SK-N-SH (cell line): ENCODE measurements at regions not wholly inside any gene's neighbourhood (a gene's known extent, or its start where the extent isn't known, plus 50 kb on each side); places are given as distances from the start of the nearest gene placed in this dataset.

ENCODE experiments used
- CTCF ChIA-PET: fragments of 300-600, 350-600 bp; formaldehyde crosslinking; extraction: SDS; loops from one replicate; lab custom pipeline; 2021; lab: Yijun Ruan, JAX
- POLR2A ChIA-PET: fragments of 350-600 bp; sonication (Branson Sonifier 250); formaldehyde crosslinking; extraction: SDS; loops from one replicate; lab custom pipeline; 2020; ENCODE audit warnings: antibody characterized with exemption, inconsistent platforms; lab: Yijun Ruan, JAX
- DNase-seq: peaks from one replicate; pipeline ENCODE4 v3.0.0; 2012
- H2AFZ ChIP-seq: fragments of 200-600 bp; sonication (generic); 2 replicates; pipeline ENCODE4 v1.8.1; 2016; ENCODE audit warnings: antibody characterized with exemption, mild to moderate bottlenecking, low read depth
- H3F3A ChIP-seq: fragments of 200-600 bp; sonication (generic); replicated peaks from 2 replicates; pipeline ENCODE3; 2016; ENCODE audit warnings: antibody characterized with exemption, mild to moderate bottlenecking; ENCODE audit not compliant: insufficient read depth
- H3K27ac ChIP-seq, 2 experiments: fragments of 200-500 bp in 1 of 2; fragments of 200-600 bp in 1 of 2; sonication (Bioruptor generic) in 1 of 2; sonication (generic), shearing (Covaris generic) in 1 of 2; 2 replicates each; pipeline versions ENCODE4 v1.5.1 to v1.6.1; 2014 to 2016; ENCODE audit warnings: low read depth in 2 of 2, inconsistent platforms in 1 of 2, low read length in 1 of 2, mild to moderate bottlenecking in 1 of 2, mixed read lengths in 1 of 2
- H3K27me3 ChIP-seq: fragments of 200-600 bp; sonication (generic), shearing (Covaris generic); 2 replicates; pipeline ENCODE4 v1.6.1; 2016; ENCODE audit warnings: mixed run types; ENCODE audit not compliant: insufficient read depth
- H3K36me3 ChIP-seq, 2 experiments: fragments of 200-500 bp in 1 of 2; fragments of 200-600 bp in 1 of 2; sonication (Bioruptor generic) in 1 of 2; sonication (generic) in 1 of 2; replicated peaks in 1 of 2; 2 replicates each; pipeline versions ENCODE3 to v1.5.1; 2014 to 2016; ENCODE audit warnings: low read length in 1 of 2, mild to moderate bottlenecking in 1 of 2; ENCODE audit not compliant: insufficient read depth in 2 of 2, control insufficient read depth in 1 of 2
- H3K4me1 ChIP-seq, 2 experiments: fragments of 200-500 bp in 1 of 2; fragments of 200-600 bp in 1 of 2; sonication (Bioruptor generic) in 1 of 2; sonication (generic), shearing (Covaris generic) in 1 of 2; 2 replicates each; pipeline versions ENCODE4 v1.5.1 to v1.6.1; 2014 to 2016; ENCODE audit warnings: low read depth in 1 of 2, low read length in 1 of 2, mixed run types in 1 of 2; ENCODE audit not compliant: insufficient read depth in 2 of 2, control insufficient read depth in 1 of 2
- H3K4me2 ChIP-seq: fragments of 200-600 bp; sonication (generic), shearing (Covaris generic); 2 replicates; pipeline ENCODE4 v1.6.1; 2017; ENCODE audit warnings: mixed run types
- H3K4me3 ChIP-seq, 2 experiments: fragments of 200-500 bp in 1 of 2; fragments of 200-600 bp in 1 of 2; sonication (Bioruptor generic) in 1 of 2; sonication (generic), shearing (Covaris generic) in 1 of 2; 2 replicates each; pipeline versions ENCODE4 v1.5.1 to v1.8.1; 2014 to 2016; ENCODE audit warnings: low read depth in 2 of 2, inconsistent platforms in 1 of 2, low read length in 1 of 2, mild to moderate bottlenecking in 1 of 2, mixed read lengths in 1 of 2, moderate library complexity in 1 of 2
- H3K79me2 ChIP-seq: fragments of 200-600 bp; sonication (generic); 2 replicates; pipeline ENCODE4 v1.8.1; 2017; ENCODE audit warnings: mild to moderate bottlenecking; ENCODE audit not compliant: insufficient read depth
- H3K9ac ChIP-seq: fragments of 200-600 bp; sonication (generic); 2 replicates; pipeline ENCODE4 v1.6.1; 2017; ENCODE audit warnings: mixed run types
- H3K9me2 ChIP-seq: fragments of 200-600 bp; sonication (generic); 2 replicates; pipeline ENCODE4 v1.6.1; 2017; ENCODE audit warnings: mixed run types
- H3K9me3 ChIP-seq: fragments of 200-600 bp; sonication (generic); 2 replicates; pipeline ENCODE4 v1.6.1; 2017; ENCODE audit warnings: mixed run types, mild to moderate bottlenecking, moderate library complexity
- H4K20me1 ChIP-seq: fragments of 200-600 bp; sonication (generic); 2 replicates; pipeline ENCODE4 v1.6.1; 2017; ENCODE audit warnings: mild to moderate bottlenecking, mixed run types; ENCODE audit not compliant: insufficient read depth
- EP300 ChIP-seq, 2 experiments: IDR thresholded peaks; 2 replicates each; pipeline versions ENCODE4 v1.4.0 to v1.6.1; 2012; ENCODE audit warnings: borderline replicate concordance in 1 of 2, low read depth in 1 of 2, low read length in 1 of 2
- GATA2 ChIP-seq: sonication (generic); formaldehyde crosslinking; IDR thresholded peaks from 2 replicates; pipeline ENCODE4 v1.5.0; 2020; ENCODE audit warnings: mild to moderate bottlenecking, missing genetic modification reagents
- IRF3 ChIP-seq: fragments of 150-350 bp; IDR thresholded peaks from 2 replicates; pipeline ENCODE4 v1.6.1; 2016; ENCODE audit warnings: mild to moderate bottlenecking, low read depth, low read length
- JUND ChIP-seq: IDR thresholded peaks from 2 replicates; pipeline ENCODE4 v1.4.0; 2012
- NFIC ChIP-seq: IDR thresholded peaks from 2 replicates; pipeline ENCODE4 v1.4.0; 2012; ENCODE audit warnings: borderline replicate concordance
- NRF1 ChIP-seq: IDR thresholded peaks from 2 replicates; pipeline ENCODE4 v1.6.1; 2012; ENCODE audit warnings: low read depth, mild to moderate bottlenecking, low read length
- POLR2AphosphoS5 ChIP-seq: IDR thresholded peaks from 2 replicates; pipeline ENCODE4 v1.6.1; 2012; ENCODE audit warnings: low read depth, low read length
- RFX5 ChIP-seq: IDR thresholded peaks from 2 replicates; pipeline ENCODE4 v1.6.1; 2012; ENCODE audit warnings: mild to moderate bottlenecking, improper control_type of control experiment, low read length
- SIN3A ChIP-seq: IDR thresholded peaks from 2 replicates; pipeline ENCODE4 v1.6.1; 2012; ENCODE audit warnings: low read depth, mild to moderate bottlenecking, low read length, moderate library complexity, borderline replicate concordance
- TCF12 ChIP-seq: IDR thresholded peaks from 2 replicates; pipeline ENCODE4 v1.4.0; 2012
- TEAD4 ChIP-seq: IDR thresholded peaks from 2 replicates; pipeline ENCODE4 v1.4.0; 2012; ENCODE audit warnings: mild to moderate bottlenecking, borderline replicate concordance; ENCODE audit not compliant: insufficient read depth
- USF1 ChIP-seq: IDR thresholded peaks from 2 replicates; pipeline ENCODE4 v1.4.0; 2012; ENCODE audit warnings: low read depth, borderline replicate concordance
- YY1 ChIP-seq: IDR thresholded peaks from 2 replicates; pipeline ENCODE4 v1.4.0; 2012; ENCODE audit warnings: low read depth, mild to moderate bottlenecking
- ZBTB33 ChIP-seq: IDR thresholded peaks from 2 replicates; pipeline ENCODE4 v1.4.0; 2012; ENCODE audit warnings: low read depth, borderline replicate concordance
- WGBS: methylation state at CpG from one replicate; pipeline ENCODE4 v1.1.6; 2017; ENCODE audit warnings: low lambda C conversion rate; 5-methylcytosine and 5-hydroxymethylcytosine counted together

DNA sequence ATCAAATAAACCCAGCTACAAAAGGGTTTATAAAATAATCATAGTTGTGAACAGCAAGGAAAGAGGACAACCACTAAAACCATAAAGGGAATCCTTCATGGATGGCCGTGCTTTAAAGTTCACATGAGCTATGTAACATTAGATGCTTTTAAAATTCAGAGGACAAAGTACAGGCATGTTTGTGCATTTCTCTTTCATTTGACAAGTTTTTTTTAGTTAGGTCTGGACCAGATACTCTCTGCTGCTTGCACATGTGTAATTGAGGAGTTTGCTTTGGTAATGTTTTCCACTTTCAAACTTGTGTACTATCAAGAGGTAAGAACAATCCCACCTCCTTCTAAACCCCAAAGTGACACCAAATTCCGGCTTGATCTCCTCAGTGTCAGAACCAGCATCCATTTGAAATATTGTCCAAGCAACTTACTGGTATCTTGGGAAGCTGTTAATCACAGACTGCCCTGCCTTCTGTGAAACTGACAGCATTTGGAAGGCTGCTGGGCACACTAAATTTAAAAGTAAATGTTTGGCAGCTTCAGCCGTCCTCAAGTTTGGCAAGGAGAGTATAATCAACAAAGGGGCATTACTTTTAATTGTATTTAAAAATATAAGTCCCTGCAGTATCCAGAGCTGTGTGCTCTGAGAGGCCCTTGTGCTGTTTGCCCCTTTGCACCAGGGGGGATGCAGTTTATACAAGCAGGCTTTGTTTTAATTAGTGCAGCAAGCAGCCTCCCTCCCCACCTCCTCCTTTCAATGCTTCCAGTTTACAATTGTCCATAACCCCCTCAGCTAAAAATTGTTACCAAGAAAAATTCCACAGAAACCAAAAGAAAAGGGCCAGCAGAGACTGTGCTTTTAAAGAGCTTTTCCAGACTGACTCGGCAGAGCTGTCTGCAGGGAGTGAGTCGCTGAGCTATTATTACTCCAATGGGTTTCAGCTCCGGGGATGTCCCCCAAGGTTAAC is 328.3 kb upstream of the MPDZ start:
- CTCF ChIA-PET: interaction anchor here (0.9 to 1.8 kb wide), 3 partner anchors 9 to 826 kb away, joined by 3 to 6 read pairs (median 3); no protein-coding TSS in a partner anchor
- Histone ChIP-seq H3K9me2 (no peaks in the 10 kb centered on the region), H3K4me3 (peak overlapping the region in 1 of 2 experiments; percentile 21; a peak in 2 of 4 replicates), H3K4me1 (peaks cover 6 to 11% of the 10 kb centered on the region in 2 experiments; a peak in 2 of 4 replicates), H2AFZ (peak overlapping the region; percentile 90), H3K27me3 (no peaks in the 10 kb centered on the region), H3K9ac (no peak overlapping the region), H3K9me3 (no peaks in the 10 kb centered on the region)
- TF ChIP-seq SIN3A (no peak), NFIC (no peak), TEAD4 (no peak), GATA2 (CRISPR knock-in tag) (no peak), USF1 (no peak), JUND (no peak), IRF3 (no peak), POLR2AphosphoS5 (no peak), TCF12 (no peak), NRF1 (no peak), YY1 (no peak), EP300 (IDR thresholded peaks at IDR 0.05; ENCODE audit: borderline replicate concordance in 1 of 2, low read depth in 1 of 2, low read length in 1 of 2) (no peak), ZBTB33 (no peak), RFX5 (no peak)
- TF ChIP-seq, all 33 proteins: peak for 0
- H3K79me2 ChIP-seq: no peaks in the 10 kb centered on the region
- 32% methylated on average over 6 of the region's 6 CpGs for WGBS
- no peaks in the 10 kb centered on the region for H4K20me1 ChIP-seq
- POLR2A ChIA-PET: interaction anchor here (0.6 kb wide), 1 partner anchor 873 kb away, joined by 3 read pairs; no protein-coding TSS in a partner anchor
- H3K36me3 ChIP-seq: no peaks in the 10 kb centered on the region
- DNase-seq: peak; percentile 12
- no peaks in the 10 kb centered on the region for H3F3A ChIP-seq
- peak overlapping the region; percentile 47 for H3K4me2 ChIP-seq
- peak overlapping the region in 1 of 2 experiments; percentile 83; a peak in 3 of 4 replicates for H3K27ac ChIP-seq
